IMR-90 (cell line): ENCODE measurements at regions not wholly inside any gene's neighbourhood (a gene's known extent, or its start where the extent isn't known, plus 50 kb on each side); places are given as distances from the start of the nearest gene placed in this dataset.

Source experiments
- ATAC-seq: fragments of 200-7000 bp; cut with Tn5 transposase; 2 replicates; pipeline ENCODE4 v1.9.1; 2020; ENCODE audit warnings: low read depth, mild to moderate bottlenecking, moderate library complexity
- BruUV-seq: library from RNA; stranded (reverse); fragments of 400-500 nt; replicated peaks from 2 replicates; lab custom pipeline; 2021; lab: Mats Ljungman, UMichigan
- CTCF ChIA-PET: fragments of 300-600 bp; formaldehyde crosslinking; extraction: SDS; loops from one replicate; lab custom pipeline; 2021; ENCODE audit warnings: antibody characterized with exemption; lab: Yijun Ruan, JAX
- POLR2A ChIA-PET: fragments of 300-600 bp; sonication (Branson Sonifier 250); formaldehyde crosslinking; loops from one replicate; lab custom pipeline; 2022; ENCODE audit warnings: antibody characterized with exemption; ENCODE audit not compliant: unreplicated experiment; lab: Charles Lee
- DNase-seq: peaks from one replicate; pipeline ENCODE4 v3.0.0; 2013
- H2AFZ ChIP-seq: replicated peaks from 2 replicates; pipeline ENCODE3; 2013; ENCODE audit warnings: low read length, mild to moderate bottlenecking; ENCODE audit not compliant: poor library complexity
- H2AK5ac ChIP-seq: 2 replicates; pipeline ENCODE4 v1.6.1; 2013; ENCODE audit warnings: low read depth, low read length, inconsistent platforms
- H2AK9ac ChIP-seq: replicated peaks from 2 replicates; pipeline ENCODE3; 2013; ENCODE audit warnings: mild to moderate bottlenecking, low read depth, low read length, moderate library complexity; ENCODE audit not compliant: poor library complexity
- H2BK120ac ChIP-seq: 2 replicates; pipeline ENCODE4 v1.6.1; 2013; ENCODE audit warnings: low read depth, low read length, inconsistent platforms
- H2BK15ac ChIP-seq: 3 replicates; pipeline ENCODE4 v1.6.1; 2013; ENCODE audit warnings: low read depth, low read length, inconsistent platforms
- H2BK20ac ChIP-seq: 2 replicates; pipeline ENCODE4 v1.6.1; 2013; ENCODE audit warnings: low read depth, mild to moderate bottlenecking, inconsistent platforms, low read length, moderate library complexity
- H2BK5ac ChIP-seq: 2 replicates; pipeline ENCODE4 v1.6.1; 2013; ENCODE audit warnings: mild to moderate bottlenecking, low read depth, low read length, inconsistent platforms; ENCODE audit not compliant: poor library complexity, severe bottlenecking
- H3K14ac ChIP-seq: replicated peaks from 2 replicates; pipeline ENCODE4 v1.6.1; 2013; ENCODE audit warnings: low read depth, low read length, inconsistent platforms
- H3K18ac ChIP-seq: 2 replicates; pipeline ENCODE4 v1.6.1; 2013; ENCODE audit warnings: low read depth, low read length, control low read depth
- H3K23ac ChIP-seq: 2 replicates; pipeline ENCODE4 v1.6.1; 2013; ENCODE audit warnings: low read depth, low read length, inconsistent platforms
- H3K27ac ChIP-seq: 2 replicates; pipeline ENCODE4 v1.5.1; 2013; ENCODE audit warnings: mild to moderate bottlenecking, control low read depth, low read length; ENCODE audit not compliant: insufficient read depth
- H3K27me3 ChIP-seq: 2 replicates; pipeline ENCODE4 v1.6.1; 2013; ENCODE audit warnings: low read length; ENCODE audit not compliant: control insufficient read depth, insufficient read depth
- H3K36me3 ChIP-seq: 2 replicates; pipeline ENCODE4 v1.6.1; 2013; ENCODE audit warnings: low read length, mixed read lengths; ENCODE audit not compliant: control insufficient read depth, insufficient read depth
- H3K4ac ChIP-seq: 2 replicates; pipeline ENCODE4 v1.6.1; 2013; ENCODE audit warnings: low read depth, low read length, inconsistent platforms
- H3K4me1 ChIP-seq: 2 replicates; pipeline ENCODE4 v1.6.1; 2013; ENCODE audit warnings: low read length, mixed read lengths; ENCODE audit not compliant: control insufficient read depth, insufficient read depth
- H3K4me2 ChIP-seq: 2 replicates; pipeline ENCODE4 v1.6.1; 2013; ENCODE audit warnings: low read depth, mild to moderate bottlenecking, control low read depth, low read length, moderate library complexity
- H3K4me3 ChIP-seq: 2 replicates; pipeline ENCODE4 v1.5.1; 2013; ENCODE audit warnings: low read depth, mild to moderate bottlenecking, control low read depth, low read length, moderate library complexity; ENCODE audit not compliant: insufficient read depth
- H3K56ac ChIP-seq: 2 replicates; pipeline ENCODE4 v1.6.1; 2013; ENCODE audit warnings: low read length, inconsistent platforms; ENCODE audit not compliant: insufficient read depth; ENCODE audit errors: extremely low read depth
- H3K79me1 ChIP-seq, 2 experiments: 2 replicates each; pipeline ENCODE4 v1.6.1; 2013; ENCODE audit warnings: low read length in 2 of 2, inconsistent platforms in 1 of 2, low read depth in 1 of 2
- H3K9ac ChIP-seq: 2 replicates; pipeline ENCODE4 v1.6.1; 2013; ENCODE audit warnings: low read depth, low read length, control low read depth
- H3K9me1 ChIP-seq: 2 replicates; pipeline ENCODE4 v1.6.1; 2013; ENCODE audit warnings: low read length, inconsistent platforms; ENCODE audit not compliant: insufficient read depth
- H3K9me3 ChIP-seq: 2 replicates; pipeline ENCODE4 v1.6.1; 2013; ENCODE audit warnings: low read length; ENCODE audit not compliant: control insufficient read depth, insufficient read depth
- H4K20me1 ChIP-seq: 2 replicates; pipeline ENCODE4 v1.6.1; 2013; ENCODE audit warnings: low read length, inconsistent platforms; ENCODE audit not compliant: insufficient read depth
- H4K5ac ChIP-seq: 2 replicates; pipeline ENCODE4 v1.6.1; 2013; ENCODE audit warnings: mild to moderate bottlenecking, low read depth, low read length, control low read depth
- H4K8ac ChIP-seq, 2 experiments: 2 replicates each; pipeline ENCODE4 v1.6.1; 2013; ENCODE audit warnings: low read depth in 2 of 2, low read length in 2 of 2, control low read depth in 1 of 2, inconsistent platforms in 1 of 2
- H4K91ac ChIP-seq: 2 replicates; pipeline ENCODE4 v1.6.1; 2013; ENCODE audit warnings: low read depth, low read length, inconsistent platforms; ENCODE audit not compliant: insufficient read depth
- BHLHE40 ChIP-seq: fragments of 150-350 bp; IDR thresholded peaks from 2 replicates; pipeline ENCODE4 v1.6.1; 2016; ENCODE audit warnings: mild to moderate bottlenecking, low read depth, low read length
- CEBPB ChIP-seq: IDR thresholded peaks from 2 replicates; pipeline ENCODE4 v1.6.1; 2012; ENCODE audit warnings: low read depth, low read length, improper control_type of control experiment
- CHD1 ChIP-seq: IDR thresholded peaks from 2 replicates; pipeline ENCODE4 v1.6.1; 2012; ENCODE audit warnings: low read depth, low read length, improper control_type of control experiment
- CTCF ChIP-seq: conservative IDR thresholded peaks from 2 replicates; pipeline ENCODE4 v1.5.1; 2012; ENCODE audit warnings: mild to moderate bottlenecking, low read depth, low read length, improper control_type of control experiment
- ELK1 ChIP-seq: fragments of 150-350 bp; IDR thresholded peaks from 2 replicates; pipeline ENCODE4 v1.6.1; 2016; ENCODE audit warnings: low read depth, mild to moderate bottlenecking, low read length, moderate library complexity, borderline replicate concordance
- FOS ChIP-seq: fragments of 150-350 bp; IDR thresholded peaks from 2 replicates; pipeline ENCODE4 v1.6.1; 2016; ENCODE audit warnings: low read depth, low read length
- MAZ ChIP-seq: IDR thresholded peaks from 2 replicates; pipeline ENCODE4 v1.6.1; 2012; ENCODE audit warnings: low read depth, mild to moderate bottlenecking, low read length, improper control_type of control experiment, moderate library complexity, borderline replicate concordance
- NFE2L2 ChIP-seq: fragments of 150-350 bp; IDR thresholded peaks from 2 replicates; pipeline ENCODE4 v1.6.1; 2016; ENCODE audit warnings: low read depth, mild to moderate bottlenecking, low read length
- POLR2A ChIP-seq: IDR thresholded peaks from 2 replicates; pipeline ENCODE4 v1.6.1; 2012; ENCODE audit warnings: mild to moderate bottlenecking, low read depth, low read length
- RAD21 ChIP-seq: IDR thresholded peaks from 2 replicates; pipeline ENCODE4 v1.6.1; 2012; ENCODE audit warnings: low read length, improper control_type of control experiment
- RCOR1 ChIP-seq: IDR thresholded peaks from 2 replicates; pipeline ENCODE4 v1.6.1; 2012; ENCODE audit warnings: mild to moderate bottlenecking, low read length, improper control_type of control experiment; ENCODE audit not compliant: insufficient replicate concordance
- RFX5 ChIP-seq: IDR thresholded peaks from 2 replicates; pipeline ENCODE4 v1.8.0; 2012; ENCODE audit warnings: low read depth, mild to moderate bottlenecking, low read length, moderate library complexity
- SMC3 ChIP-seq: fragments of 150-350 bp; IDR thresholded peaks from 2 replicates; pipeline ENCODE4 v1.6.1; 2016; ENCODE audit warnings: low read depth, mild to moderate bottlenecking, antibody characterized with exemption, low read length, moderate library complexity
- USF2 ChIP-seq: fragments of 150-350 bp; IDR thresholded peaks from 2 replicates; pipeline ENCODE4 v1.6.1; 2017; ENCODE audit warnings: mild to moderate bottlenecking, antibody characterized with exemption, low read length, low read depth
- WGBS, 2 experiments: methylation state at CpG; one replicate each; pipeline versions ENCODE4 v1.1.5 to v1.1.7; 2013; ENCODE audit warnings: missing lambda C conversion rate in 2 of 2; ENCODE audit not compliant: insufficient read length in 1 of 2; ENCODE audit errors: extremely low coverage in 2 of 2; 5-methylcytosine and 5-hydroxymethylcytosine counted together
- dilution Hi-C: fragments of 300-500 bp; cut with HindIII; formaldehyde crosslinking; loops from one replicate; pipeline ENCODE4 v1.14.3; 2018; ENCODE audit warnings: low sequenced_read_pairs; ENCODE audit not compliant: unreplicated experiment
- in situ Hi-C: fragments of 300-500 bp; cut with MboI; formaldehyde crosslinking; loops from 3 replicates; pipeline ENCODE4 v1.14.3; 2019; ENCODE audit warnings: low sequenced_read_pairs, inconsistent platforms, mixed read lengths
- intact Hi-C: fragments of 100-400 bp; cut with micrococcal nuclease; formaldehyde crosslinking; loops from 2 replicates; pipeline ENCODE4 v1.10.0; 2022

GRCh38 chr1:105462308-105462707, 1594.2 kb upstream of the PRMT6 start:
- TF ChIP-seq RAD21 = no peak
- no peak for TF ChIP-seq POLR2A
- no peak for TF ChIP-seq CTCF
- TF ChIP-seq SMC3 = no peak
- no peak for TF ChIP-seq BHLHE40
- no peak for TF ChIP-seq USF2
- no peak for TF ChIP-seq MAZ
- no peak for TF ChIP-seq RFX5
- TF ChIP-seq ELK1 = no peak
- no peak for TF ChIP-seq CHD1
- TF ChIP-seq NFE2L2 = no peak
- no peak for TF ChIP-seq FOS
- no peak for TF ChIP-seq RCOR1
- TF ChIP-seq CEBPB = no peak
- dilution Hi-C loops (no loop called here), intact Hi-C loops (no loop called here), in situ Hi-C loops (no loop called here)
- Histone ChIP-seq H4K20me1 (no peaks in the 10 kb centered on the region), H2BK20ac (no peak overlapping the region), H3K27ac (no peak overlapping the region), H2AK5ac (no peak overlapping the region), H4K91ac (no peak overlapping the region), H2BK5ac (no peak overlapping the region), H3K9me1 (no peaks in the 10 kb centered on the region), H3K36me3 (no peaks in the 10 kb centered on the region), H3K79me1 (no peaks in the 10 kb centered on the region), H3K4ac (no peak overlapping the region), H3K56ac (no peak overlapping the region), H3K9ac (no peak overlapping the region), H2AFZ (no peak overlapping the region), H2BK120ac (no peak overlapping the region), H3K4me3 (no peak overlapping the region), H4K5ac (no peak overlapping the region), H3K27me3 (no peaks in the 10 kb centered on the region), H3K4me1 (no peaks in the 10 kb centered on the region), H4K8ac (no peak overlapping the region), H2AK9ac (no peak overlapping the region), H3K9me3 (peaks cover 3% of the 10 kb centered on the region; the same call in 1 of the 2 replicates), H2BK15ac (no peak overlapping the region), H3K14ac (no peak overlapping the region), H3K4me2 (no peak overlapping the region), H3K18ac (no peak overlapping the region), H3K23ac (no peak overlapping the region)
- no TSS peak for BruUV-seq
- WGBS, 2 experiments = no CpG with 5 or more reads among the region's 2 CpGs
- DNase-seq (no peak), ATAC-seq (no peak)
- ChIA-PET POLR2A (no interaction called here), CTCF (no interaction called here)
